PC-3 (cell line): ENCODE measurements at regions not wholly inside any gene's neighbourhood (a gene's known extent, or its start where the extent isn't known, plus 50 kb on each side); places are given as distances from the start of the nearest gene placed in this dataset.
A peak's percentile ranks its signal among the peaks of the same experiment; 100 is the strongest.

Experiments used
- ATAC-seq: fragments of 200-7000 bp; cut with Tn5 transposase; 2 replicates; pipeline ENCODE4 v1.9.1; 2020; ENCODE audit warnings: mild to moderate bottlenecking, moderate library complexity
- BruUV-seq: library from RNA; stranded (reverse); fragments of 400-500 nt; replicated peaks from 2 replicates; lab custom pipeline; 2021; lab: Mats Ljungman, UMichigan
- CTCF ChIA-PET: fragments of 300-600 bp; sonication (Branson Sonifier 250); formaldehyde crosslinking; loops from one replicate; lab custom pipeline; 2022; ENCODE audit warnings: antibody characterized with exemption; lab: Charles Lee
- POLR2A ChIA-PET: fragments of 300-600 bp; sonication (Branson Sonifier 250); formaldehyde crosslinking; loops from one replicate; lab custom pipeline; 2022; ENCODE audit warnings: antibody characterized with exemption; ENCODE audit not compliant: unreplicated experiment; lab: Charles Lee
- DNase-seq: peaks from one replicate; pipeline ENCODE4 v3.0.0-alpha.2; 2015
- H2AFZ ChIP-seq: fragments of 300-600 bp; sonication (generic); 2 replicates; pipeline ENCODE4 v1.6.0; 2016; ENCODE audit warnings: antibody characterized with exemption, low read length
- H3F3A ChIP-seq: fragments of 300-600 bp; sonication (generic); one replicate; pipeline ENCODE4 v1.6.0; 2017; ENCODE audit warnings: antibody characterized with exemption, low read length, control low read depth, mild to moderate bottlenecking; ENCODE audit not compliant: unreplicated experiment
- H3K27ac ChIP-seq: fragments of 300-600 bp; sonication (generic); 2 replicates; pipeline ENCODE4 v1.5.1; 2016; ENCODE audit warnings: mild to moderate bottlenecking, low read length
- H3K27me3 ChIP-seq: fragments of 300-600 bp; sonication (generic); 2 replicates; pipeline ENCODE4 v1.6.1; 2016; ENCODE audit warnings: low read length, mixed read lengths
- H3K36me3 ChIP-seq: fragments of 300-600 bp; sonication (generic); 2 replicates; pipeline ENCODE4 v1.6.1; 2016; ENCODE audit warnings: low read depth, mixed run types, low read length, mixed read lengths
- H3K4me1 ChIP-seq: fragments of 300-600 bp; sonication (generic); 2 replicates; pipeline ENCODE4 v1.5.1; 2016; ENCODE audit warnings: low read length; ENCODE audit not compliant: insufficient read depth
- H3K4me2 ChIP-seq: fragments of 300-600 bp; sonication (generic); 2 replicates; pipeline ENCODE4 v1.6.0; 2016; ENCODE audit warnings: low read length
- H3K4me3 ChIP-seq: fragments of 300-600 bp; sonication (generic); 2 replicates; pipeline ENCODE4 v1.5.1; 2016; ENCODE audit warnings: mild to moderate bottlenecking, low read length, mixed read lengths
- H3K79me2 ChIP-seq: fragments of 300-600 bp; sonication (generic); 2 replicates; pipeline ENCODE4 v1.6.1; 2017; ENCODE audit warnings: low read length, mixed read lengths
- H3K9ac ChIP-seq: fragments of 300-600 bp; sonication (generic); 2 replicates; pipeline ENCODE4 v1.6.0; 2016; ENCODE audit warnings: mild to moderate bottlenecking, low read length
- H3K9me2 ChIP-seq: fragments of 300-600 bp; sonication (generic); replicated peaks from 2 replicates; pipeline ENCODE4 v1.6.1; 2016; ENCODE audit warnings: mixed run types, low read length, mixed read lengths
- H3K9me3 ChIP-seq: fragments of 300-600 bp; sonication (generic); 2 replicates; pipeline ENCODE4 v1.6.1; 2016; ENCODE audit warnings: low read length, mixed read lengths
- H4K20me1 ChIP-seq: fragments of 300-600 bp; sonication (generic); 2 replicates; pipeline ENCODE4 v1.6.1; 2016; ENCODE audit warnings: low read length, mixed read lengths
- CTCF ChIP-seq: fragments of 300-600 bp; sonication (generic); conservative IDR thresholded peaks from 2 replicates; pipeline ENCODE4 v1.5.1; 2017; ENCODE audit warnings: antibody characterized with exemption, low read depth, mild to moderate bottlenecking, low read length
- EZH2 ChIP-seq: fragments of 300-600 bp; sonication (generic); IDR thresholded peaks from one replicate; pipeline ENCODE4 v1.6.1; 2017; ENCODE audit warnings: antibody characterized with exemption, mild to moderate bottlenecking, low read length; ENCODE audit not compliant: unreplicated experiment
- EZH2phosphoT487 ChIP-seq: fragments of 300-600 bp; sonication (generic); IDR thresholded peaks from 2 replicates; pipeline ENCODE4 v1.6.1; 2018; ENCODE audit warnings: mild to moderate bottlenecking, antibody characterized with exemption, low read length, borderline replicate concordance
- intact Hi-C: fragments of 100-400 bp; cut with micrococcal nuclease; formaldehyde crosslinking; loops from 2 replicates; pipeline ENCODE4 v1.9.0; 2023

- Histone ChIP-seq H3K9me3 (no peaks in the 10 kb centered on the region), H3K27me3 (no peaks in the 10 kb centered on the region), H3K4me3 (no peak overlapping the region), H3K79me2 (no peaks in the 10 kb centered on the region), H3K9me2 (no peaks in the 10 kb centered on the region), H4K20me1 (no peaks in the 10 kb centered on the region), H3F3A (no peaks in the 10 kb centered on the region), H3K27ac (no peak overlapping the region), H3K9ac (no peak overlapping the region), H3K36me3 (no peaks in the 10 kb centered on the region), H2AFZ (no peak overlapping the region), H3K4me2 (no peak overlapping the region), H3K4me1 (no peaks in the 10 kb centered on the region)
- intact Hi-C loops: no loop called here
- ChIA-PET CTCF (no interaction called here), POLR2A (no interaction called here)
- ATAC-seq (no peak), DNase-seq (peak; percentile 1)
- BruUV-seq: no TSS peak
- TF ChIP-seq EZH2phosphoT487: no peak
- no peak for TF ChIP-seq CTCF
- TF ChIP-seq EZH2: no peak
Observed at GRCh38 chr13:74732736-74733385, 598.7 kb upstream of the KLF12 start.

GRCh38 chr13:74731731-74732130, 597.5 kb upstream of the KLF12 start:
- CTCF ChIA-PET: no interaction called here
- H4K20me1 ChIP-seq: no peaks in the 10 kb centered on the region
- POLR2A ChIA-PET: no interaction called here
- DNase-seq (no peak), ATAC-seq (no peak)
- no peaks in the 10 kb centered on the region for H3K79me2 ChIP-seq
- H3K4me3 ChIP-seq: no peak overlapping the region
- no peaks in the 10 kb centered on the region for H3K9me2 ChIP-seq
- intact Hi-C loops: no loop called here
- no peaks in the 10 kb centered on the region for H3K36me3 ChIP-seq
- H3K27ac ChIP-seq: no peak overlapping the region
- BruUV-seq: no TSS peak
- no peak overlapping the region for H3K9ac ChIP-seq
- no peaks in the 10 kb centered on the region for H3K27me3 ChIP-seq
- no peaks in the 10 kb centered on the region for H3K9me3 ChIP-seq
- no peak overlapping the region for H3K4me2 ChIP-seq
- no peaks in the 10 kb centered on the region for H3F3A ChIP-seq
- no peak overlapping the region for H2AFZ ChIP-seq
- TF ChIP-seq CTCF (no peak), EZH2phosphoT487 (no peak), EZH2 (no peak)
- no peaks in the 10 kb centered on the region for H3K4me1 ChIP-seq

- intact Hi-C loops: no loop called here
- Histone ChIP-seq H3K27me3 (no peaks in the 10 kb centered on the region), H3F3A (no peaks in the 10 kb centered on the region), H3K4me3 (no peak overlapping the region), H3K79me2 (no peaks in the 10 kb centered on the region), H4K20me1 (no peaks in the 10 kb centered on the region), H3K36me3 (no peaks in the 10 kb centered on the region), H3K27ac (no peak overlapping the region), H3K9me2 (no peaks in the 10 kb centered on the region), H3K9ac (no peak overlapping the region), H3K9me3 (no peaks in the 10 kb centered on the region), H3K4me2 (no peak overlapping the region), H3K4me1 (no peaks in the 10 kb centered on the region), H2AFZ (no peak overlapping the region)
- BruUV-seq: no TSS peak
- ATAC-seq (no peak), DNase-seq (no peak)
- CTCF ChIA-PET: no interaction called here
- TF ChIP-seq EZH2: no peak
- no peak for TF ChIP-seq CTCF
- TF ChIP-seq EZH2phosphoT487: no peak
- POLR2A ChIA-PET: no interaction called here
Observed at GRCh38 chr13:74730556-74731331, 596.5 kb upstream of the KLF12 start.
